Tibial artery (tissue), 4 donors: ENCODE measurements at regions not wholly inside any gene's neighbourhood (a gene's known extent, or its start where the extent isn't known, plus 50 kb on each side); places are given as distances from the start of the nearest gene placed in this dataset.

ENCODE experiments used
- DNase-seq, 2 donors: peaks; one replicate each; pipeline ENCODE4 v3.0.0-alpha.2; 2019
- H3K27ac ChIP-seq, 2 donors: fragments of 200-600 bp; sonication (generic) in 1 of 2; 1 replicate in 1 of 2; 2 replicates in 1 of 2; pipeline ENCODE4 v1.5.1; 2018 to 2019; ENCODE audit warnings: mild to moderate bottlenecking in 1 of 2
- H3K27me3 ChIP-seq, 2 donors: fragments of 200-600 bp; sonication (generic) in 1 of 2; one replicate each; pipeline versions ENCODE4 v1.5.1 to v1.6.0; 2016 to 2019
- H3K36me3 ChIP-seq, 3 donors: fragments of 200-600 bp; sonication (generic) in 2 of 3; one replicate each; pipeline ENCODE4 v1.5.1; 2016 to 2019; ENCODE audit warnings: mild to moderate bottlenecking in 2 of 3
- H3K4me1 ChIP-seq, 4 donors: fragments of 200-600 bp; sonication (generic) in 2 of 4; 1 replicate in 3 of 4; 2 replicates in 1 of 4; pipeline ENCODE4 v1.5.1; 2016 to 2019
- H3K4me3 ChIP-seq, 2 donors: fragments of 200-600 bp; sonication (generic) in 1 of 2; 1 replicate in 1 of 2; 2 replicates in 1 of 2; pipeline ENCODE4 v1.5.1; 2018 to 2019; ENCODE audit warnings: mild to moderate bottlenecking in 2 of 2
- H3K9me3 ChIP-seq, 3 donors: fragments of 200-600 bp; sonication (generic) in 1 of 3; one replicate each; pipeline ENCODE4 v1.5.1; 2016 to 2019
- CTCF ChIP-seq, 2 experiments: fragments of 200-600 bp in 1 of 2; fragments of 450-650 bp in 1 of 2; IDR thresholded peaks; one replicate each; pipeline ENCODE4 v1.5.1; 2017 to 2019; ENCODE audit warnings: antibody characterized with exemption in 2 of 2, mild to moderate bottlenecking in 1 of 2, moderate library complexity in 1 of 2
- intact Hi-C: fragments of 100-400 bp; cut with DNase I; formaldehyde crosslinking; loops from one replicate; pipeline ENCODE4 v1.15.0; 2023; ENCODE audit warnings: low total_unique reads

- no peak overlapping the region for H3K4me3 ChIP-seq
- H3K27ac ChIP-seq: no peak overlapping the region
- no peaks in the 10 kb centered on the region for H3K27me3 ChIP-seq
- no peak for DNase-seq
- intact Hi-C loops: no loop called here
- no peaks in the 10 kb centered on the region for H3K9me3 ChIP-seq
- TF ChIP-seq CTCF (IDR thresholded peaks at IDR 0.05): no peak
- no peaks in the 10 kb centered on the region for H3K36me3 ChIP-seq
- H3K4me1 ChIP-seq: peaks cover 0 to 18% (median 12%) of the 10 kb centered on the region in 4 donors
Measured at GRCh38 chr16:66172463-66172862, 194.0 kb upstream of the CDH5 start.

- TF ChIP-seq CTCF (IDR thresholded peaks at IDR 0.05): no peak
- H3K36me3 ChIP-seq: no peaks in the 10 kb centered on the region
- no peak for DNase-seq
- no peaks in the 10 kb centered on the region for H3K9me3 ChIP-seq
- peaks cover 0 to 18% (median 12%) of the 10 kb centered on the region in 4 donors for H3K4me1 ChIP-seq
- no peak overlapping the region for H3K4me3 ChIP-seq
- H3K27ac ChIP-seq: no peak overlapping the region
- H3K27me3 ChIP-seq: no peaks in the 10 kb centered on the region
- intact Hi-C loops: no loop called here
Measured at GRCh38 chr16:66171578-66171977, 194.9 kb upstream of the CDH5 start.

- peaks cover 0 to 17% (median 12%) of the 10 kb centered on the region in 4 donors for H3K4me1 ChIP-seq
- intact Hi-C loops: no loop called here
- no peaks in the 10 kb centered on the region for H3K27me3 ChIP-seq
- H3K4me3 ChIP-seq: no peak overlapping the region
- H3K36me3 ChIP-seq: no peaks in the 10 kb centered on the region
- no peak for DNase-seq
- no peaks in the 10 kb centered on the region for H3K9me3 ChIP-seq
- no peak for TF ChIP-seq CTCF (IDR thresholded peaks at IDR 0.05)
- H3K27ac ChIP-seq: no peak overlapping the region
Measured at GRCh38 chr16:66170989-66171388, 195.5 kb upstream of the CDH5 start.

GRCh38 chr16:66169817-66170216 lies 196.7 kb upstream of the CDH5 start:
- Histone ChIP-seq H3K9me3 (no peaks in the 10 kb centered on the region), H3K4me3 (no peak overlapping the region), H3K27me3 (no peaks in the 10 kb centered on the region), H3K36me3 (no peaks in the 10 kb centered on the region), H3K27ac (no peak overlapping the region), H3K4me1 (peaks cover 0 to 8% (median 3%) of the 10 kb centered on the region in 4 donors)
- TF ChIP-seq CTCF (IDR thresholded peaks at IDR 0.05): no peak
- intact Hi-C loops: no loop called here
- no peak for DNase-seq

- intact Hi-C loops: no loop called here
- no peak overlapping the region for H3K27ac ChIP-seq
- H3K4me3 ChIP-seq: no peak overlapping the region
- TF ChIP-seq CTCF (IDR thresholded peaks at IDR 0.05): no peak
- no peaks in the 10 kb centered on the region for H3K36me3 ChIP-seq
- no peak for DNase-seq
- H3K27me3 ChIP-seq: peaks cover 0 to under 1% of the 10 kb centered on the region in 2 donors
- H3K9me3 ChIP-seq: no peaks in the 10 kb centered on the region
- H3K4me1 ChIP-seq: peaks cover 0 to 7% (median 0%) of the 10 kb centered on the region in 4 donors
Measured at GRCh38 chr16:66168777-66169176, 197.7 kb upstream of the CDH5 start.
